H1 (cell line): ENCODE measurements at regions not wholly inside any gene's neighbourhood (a gene's known extent, or its start where the extent isn't known, plus 50 kb on each side); places are given as distances from the start of the nearest gene placed in this dataset.

Experiments
- EZH2 ChIP-seq: fragments of 200-600 bp; sonication (generic); IDR thresholded peaks from 2 replicates; pipeline ENCODE4 v1.7.1; 2012; ENCODE audit warnings: low read depth, mild to moderate bottlenecking, moderate library complexity, low read length, inconsistent platforms; ENCODE audit not compliant: severe bottlenecking
- JUN ChIP-seq: IDR thresholded peaks from 2 replicates; pipeline ENCODE4 v1.6.1; 2011; ENCODE audit warnings: low read depth, mild to moderate bottlenecking, improper control_type of control experiment, low read length

DNA sequence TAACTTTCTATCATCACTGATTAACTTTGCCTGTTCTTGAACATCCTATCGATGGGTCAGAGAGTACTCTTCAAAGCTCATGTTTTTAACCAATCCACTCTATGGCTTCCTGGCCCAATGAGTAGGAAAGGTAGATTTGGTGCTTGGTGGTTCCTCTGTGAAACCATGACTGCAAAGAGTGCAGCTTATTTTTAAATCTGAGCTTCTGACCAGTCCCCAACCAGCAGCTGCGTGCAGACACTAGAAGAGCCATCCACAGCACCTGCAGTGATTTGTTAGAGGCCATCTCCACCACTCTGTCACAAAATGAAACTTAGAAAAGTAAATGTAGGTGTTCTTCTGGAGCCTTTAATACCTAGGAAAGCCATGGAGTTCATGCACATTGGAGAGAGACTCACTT lies 107.3 kb upstream of the WWC1 start (continued):
- TF ChIP-seq EZH2: no peak
- TF ChIP-seq JUN: no peak
